GM20000 (cell line): ENCODE measurements at regions not wholly inside any gene's neighbourhood (a gene's known extent, or its start where the extent isn't known, plus 50 kb on each side); places are given as distances from the start of the nearest gene placed in this dataset.

Experiments used
- DNase-seq: peaks from one replicate; pipeline ENCODE4 v3.0.0; 2012; ENCODE audit warnings: low spot score
- CTCF ChIP-seq: IDR thresholded peaks from 2 replicates; pipeline ENCODE4 v1.5.1; 2012; ENCODE audit warnings: mild to moderate bottlenecking, control low read depth; ENCODE audit errors: extremely low read depth, missing control alignments

GRCh38 chr5:68540798-68541590, 325.4 kb downstream of the PIK3R1 start:
- no peak for DNase-seq
- no peak for TF ChIP-seq CTCF

GRCh38 chr5:68542207-68542606, 326.7 kb downstream of the PIK3R1 start:
- no peak for TF ChIP-seq CTCF
- no peak for DNase-seq

- DNase-seq, result no peak
- no peak for TF ChIP-seq CTCF
Measured at GRCh38 chr5:68543212-68543611, 327.7 kb downstream of the PIK3R1 start.

- no peak for TF ChIP-seq CTCF
- no peak for DNase-seq
Measured at GRCh38 chr5:68544091-68544647, 328.6 kb downstream of the PIK3R1 start.

GRCh38 chr5:68544648-68545552, 329.3 kb downstream of the PIK3R1 start:
- no peak for TF ChIP-seq CTCF
- DNase-seq, result no peak

- no peak for TF ChIP-seq CTCF
- no peak for DNase-seq
Measured at GRCh38 chr5:68545636-68546295, 330.2 kb downstream of the PIK3R1 start.
